H1 (cell line): ENCODE measurements at regions not wholly inside any gene's neighbourhood (a gene's known extent, or its start where the extent isn't known, plus 50 kb on each side); places are given as distances from the start of the nearest gene placed in this dataset.

Source experiments
- CTCF ChIA-PET: fragments of 300-600 bp; sonication (Branson Sonifier 250); formaldehyde crosslinking; loops from one replicate; lab custom pipeline; 2021; ENCODE audit not compliant: partially characterized antibody; lab: Charles Lee
- POLR2A ChIA-PET: fragments of 300-600 bp; sonication (Branson Sonifier 250); formaldehyde crosslinking; loops from one replicate; lab custom pipeline; 2021; ENCODE audit warnings: inconsistent platforms; ENCODE audit not compliant: partially characterized antibody; lab: Charles Lee
- DNase-seq, 2 experiments: peaks; one replicate each; pipeline versions ENCODE4 v3.0.0 to v3.0.0-alpha.2; 2010 to 2022; ENCODE audit warnings: low spot score in 2 of 2, low read depth in 1 of 2, mixed read lengths in 1 of 2
- FAIRE-seq: peaks from 2 replicates; lab custom pipeline; 2011; peaks lifted over from hg19 to GRCh38; lab: Jason Lieb, UNC
- H2AFZ ChIP-seq: 2 replicates; pipeline ENCODE4 v1.8.1; 2012; ENCODE audit warnings: low read length, inconsistent platforms
- H2AK5ac ChIP-seq: 2 replicates; pipeline ENCODE4 v1.6.1; 2013; ENCODE audit warnings: low read depth, low read length
- H2BK120ac ChIP-seq: replicated peaks from 2 replicates; pipeline ENCODE3; 2013; ENCODE audit warnings: low read depth, low read length, inconsistent platforms
- H2BK12ac ChIP-seq: 2 replicates; pipeline ENCODE4 v1.6.1; 2013; ENCODE audit warnings: low read depth, low read length
- H2BK15ac ChIP-seq: 2 replicates; pipeline ENCODE4 v1.6.1; 2013; ENCODE audit warnings: low read length
- H2BK20ac ChIP-seq: 2 replicates; pipeline ENCODE4 v1.6.1; 2013; ENCODE audit warnings: low read length
- H2BK5ac ChIP-seq: 2 replicates; pipeline ENCODE4 v1.6.1; 2013; ENCODE audit warnings: low read depth, low read length
- H3K14ac ChIP-seq: 2 replicates; pipeline ENCODE4 v1.6.1; 2013; ENCODE audit warnings: inconsistent platforms; ENCODE audit not compliant: insufficient read length
- H3K18ac ChIP-seq: 2 replicates; pipeline ENCODE4 v1.6.1; 2013; ENCODE audit warnings: low read length; ENCODE audit errors: extremely low read depth
- H3K23ac ChIP-seq: 2 replicates; pipeline ENCODE4 v1.6.1; 2013; ENCODE audit warnings: inconsistent platforms; ENCODE audit not compliant: insufficient read length
- H3K23me2 ChIP-seq: 2 replicates; pipeline ENCODE4 v1.6.1; 2013; ENCODE audit warnings: low read depth, low read length
- H3K27ac ChIP-seq: 2 replicates; pipeline ENCODE4 v1.6.1; 2011; ENCODE audit warnings: low read depth, low read length, inconsistent platforms
- H3K27me3 ChIP-seq, 4 experiments: replicated peaks in 1 of 4; 1 replicate in 1 of 4; 2 replicates in 3 of 4; pipeline versions ENCODE4 v1.6.1 to v1.8.1; 2011 to 2013; ENCODE audit warnings: low read length in 3 of 4, mild to moderate bottlenecking in 3 of 4, inconsistent platforms in 2 of 4, mixed read lengths in 2 of 4, moderate library complexity in 1 of 4; ENCODE audit not compliant: control insufficient read depth in 3 of 4, insufficient read depth in 3 of 4; ENCODE audit errors: extremely low read depth in 1 of 4
- H3K36me3 ChIP-seq, 4 experiments: 2 replicates each; pipeline versions ENCODE4 v1.6.1 to v1.8.1; 2011 to 2013; ENCODE audit warnings: mild to moderate bottlenecking in 4 of 4, low read length in 3 of 4, moderate library complexity in 2 of 4, control low read depth in 1 of 4, inconsistent platforms in 1 of 4; ENCODE audit not compliant: insufficient read depth in 4 of 4, control insufficient read depth in 2 of 4
- H3K4ac ChIP-seq: replicated peaks from 2 replicates; pipeline ENCODE3; 2013; ENCODE audit warnings: low read length, low read depth, mixed read lengths, inconsistent platforms; ENCODE audit not compliant: insufficient read length
- H3K4me1 ChIP-seq, 4 experiments: replicated peaks in 1 of 4; 1 replicate in 1 of 4; 2 replicates in 3 of 4; pipeline versions ENCODE4 v1.6.1 to v1.8.1; 2011 to 2013; ENCODE audit warnings: low read length in 3 of 4, inconsistent platforms in 2 of 4, mixed read lengths in 1 of 4; ENCODE audit not compliant: insufficient read depth in 4 of 4, control insufficient read depth in 3 of 4
- H3K4me2 ChIP-seq, 2 experiments: 2 replicates each; pipeline versions ENCODE4 v1.6.1 to v1.8.1; 2011 to 2013; ENCODE audit warnings: low read depth in 2 of 2, low read length in 2 of 2, control low read depth in 1 of 2, inconsistent platforms in 1 of 2, mild to moderate bottlenecking in 1 of 2; ENCODE audit not compliant: insufficient read depth in 1 of 2
- H3K4me3 ChIP-seq, 4 experiments: fragments of 200-600, 300-600 bp in 1 of 4; sonication (generic), shearing (Covaris generic), sonication (Bioruptor Twin) in 1 of 4; 2 replicates each; pipeline versions ENCODE4 v1.5.1 to v1.8.1; 2011 to 2016; ENCODE audit warnings: low read length in 4 of 4, low read depth in 3 of 4, control low read depth in 2 of 4, inconsistent platforms in 2 of 4, mild to moderate bottlenecking in 2 of 4, mixed read lengths in 1 of 4, moderate library complexity in 1 of 4; ENCODE audit not compliant: insufficient read depth in 2 of 4; ENCODE audit errors: extremely low read depth in 1 of 4
- H3K56ac ChIP-seq: replicated peaks from 2 replicates; pipeline ENCODE3; 2013; ENCODE audit warnings: low read depth, mild to moderate bottlenecking, mixed read lengths, low read length, inconsistent platforms; ENCODE audit not compliant: insufficient read length
- H3K79me1 ChIP-seq: 2 replicates; pipeline ENCODE4 v1.6.1; 2013; ENCODE audit warnings: low read depth, low read length, control low read depth
- H3K79me2 ChIP-seq, 2 experiments: 2 replicates each; pipeline versions ENCODE4 v1.6.1 to v1.8.1; 2012 to 2013; ENCODE audit warnings: low read length in 2 of 2, mild to moderate bottlenecking in 2 of 2, inconsistent platforms in 1 of 2; ENCODE audit not compliant: insufficient read depth in 2 of 2, control insufficient read depth in 1 of 2
- H3K9ac ChIP-seq, 4 experiments: replicated peaks in 1 of 4; 1 replicate in 1 of 4; 2 replicates in 3 of 4; pipeline versions ENCODE4 v1.6.1 to v1.8.1; 2011 to 2013; ENCODE audit warnings: low read depth in 3 of 4, low read length in 3 of 4, control low read depth in 2 of 4, mild to moderate bottlenecking in 2 of 4, moderate library complexity in 2 of 4, inconsistent platforms in 1 of 4; ENCODE audit errors: extremely low read depth in 1 of 4
- H3K9me3 ChIP-seq, 2 experiments: 2 replicates each; pipeline versions ENCODE4 v1.6.1 to v1.8.1; 2012 to 2013; ENCODE audit warnings: mild to moderate bottlenecking in 2 of 2, moderate library complexity in 2 of 2, control low read depth in 1 of 2, inconsistent platforms in 1 of 2, low read depth in 1 of 2, low read length in 1 of 2, mixed read lengths in 1 of 2; ENCODE audit not compliant: insufficient read depth in 2 of 2
- H4K20me1 ChIP-seq, 2 experiments: replicated peaks in 1 of 2; 2 replicates each; pipeline versions ENCODE3 to v1.8.1; 2011 to 2013; ENCODE audit warnings: inconsistent platforms in 2 of 2, low read length in 2 of 2, mild to moderate bottlenecking in 1 of 2; ENCODE audit not compliant: insufficient read depth in 2 of 2, control insufficient read depth in 1 of 2
- H4K5ac ChIP-seq: 2 replicates; pipeline ENCODE4 v1.6.1; 2013; ENCODE audit warnings: low read length, low read depth, mixed read lengths, inconsistent platforms; ENCODE audit not compliant: insufficient read length
- H4K8ac ChIP-seq: 2 replicates; pipeline ENCODE4 v1.8.0; 2013; ENCODE audit warnings: mild to moderate bottlenecking, moderate library complexity, low read length, inconsistent platforms; ENCODE audit not compliant: insufficient read depth; ENCODE audit errors: extremely low read depth
- H4K91ac ChIP-seq: replicated peaks from 2 replicates; pipeline ENCODE3; 2013; ENCODE audit warnings: low read length, mixed read lengths, inconsistent platforms; ENCODE audit not compliant: insufficient read length
- ASH2L ChIP-seq: fragments of 200-600, 300-600 bp; sonication (generic); IDR thresholded peaks from one replicate; pipeline ENCODE4 v1.7.1; 2017; ENCODE audit warnings: low read length
- ATF2 ChIP-seq: IDR thresholded peaks from 2 replicates; pipeline ENCODE4 v1.6.1; 2012; ENCODE audit warnings: low read length, inconsistent platforms
- BCL11A ChIP-seq, 2 experiments: IDR thresholded peaks; one replicate each; pipeline ENCODE4 v1.6.1; 2011; ENCODE audit warnings: low read depth in 2 of 2, low read length in 2 of 2, mild to moderate bottlenecking in 2 of 2
- GTF2F1 ChIP-seq: IDR thresholded peaks from 2 replicates; pipeline ENCODE4 v1.6.1; 2012; ENCODE audit warnings: low read depth, low read length, improper control_type of control experiment, borderline replicate concordance
- HDAC2 ChIP-seq, 2 experiments: fragments of 300-600 bp in 1 of 2; sonication (generic) in 1 of 2; IDR thresholded peaks; 2 replicates each; pipeline ENCODE4 v1.6.1; 2011 to 2012; ENCODE audit warnings: low read depth in 2 of 2, low read length in 2 of 2, mild to moderate bottlenecking in 2 of 2, moderate library complexity in 2 of 2, borderline replicate concordance in 1 of 2, inconsistent platforms in 1 of 2
- JUN ChIP-seq: IDR thresholded peaks from 2 replicates; pipeline ENCODE4 v1.6.1; 2011; ENCODE audit warnings: low read depth, mild to moderate bottlenecking, improper control_type of control experiment, low read length
- KDM4A ChIP-seq: IDR thresholded peaks from one replicate; pipeline ENCODE4 v1.7.1; 2012; ENCODE audit warnings: low read depth, mild to moderate bottlenecking, moderate library complexity, low read length, inconsistent platforms; ENCODE audit not compliant: severe bottlenecking
- POLR2AphosphoS5 ChIP-seq: IDR thresholded peaks from 2 replicates; pipeline ENCODE4 v1.6.1; 2011; ENCODE audit warnings: low read depth, low read length
- SP1 ChIP-seq: IDR thresholded peaks from 2 replicates; pipeline ENCODE4 v1.6.1; 2011; ENCODE audit warnings: low read depth, low read length
- SUZ12 ChIP-seq: fragments of 200-600 bp; sonication (generic); IDR thresholded peaks from 2 replicates; pipeline ENCODE4 v1.6.1; 2012; ENCODE audit warnings: mild to moderate bottlenecking, inconsistent platforms, low read length, moderate library complexity, mixed read lengths
- TCF12 ChIP-seq: IDR thresholded peaks from 2 replicates; pipeline ENCODE4 v1.6.1; 2011; ENCODE audit warnings: low read depth, mild to moderate bottlenecking, low read length
- TEAD4 ChIP-seq: IDR thresholded peaks from 2 replicates; pipeline ENCODE4 v1.6.1; 2012; ENCODE audit warnings: low read depth, low read length, inconsistent platforms, mixed read lengths
- USF2 ChIP-seq: IDR thresholded peaks from 2 replicates; pipeline ENCODE4 v1.6.1; 2011; ENCODE audit warnings: low read length, improper control_type of control experiment
- WGBS, 2 experiments: shearing (Covaris generic) in 1 of 2; methylation state at CpG; one replicate each; pipeline versions ENCODE4 v1.1.6 to v1.1.7; 2013 to 2015; ENCODE audit warnings: low lambda C conversion rate in 2 of 2, mixed read lengths in 2 of 2, inconsistent platforms in 1 of 2, low coverage in 1 of 2, missing lambda C conversion rate in 1 of 2; ENCODE audit not compliant: insufficient replicate concordance in 2 of 2, insufficient coverage in 1 of 2, insufficient read length in 1 of 2; ENCODE audit errors: extremely low coverage in 1 of 2, missing lambda C conversion rate in 1 of 2; 5-methylcytosine and 5-hydroxymethylcytosine counted together

- H3K18ac ChIP-seq = no peak overlapping the region
- TF ChIP-seq GTF2F1 (no peak), JUN (no peak), TCF12 (no peak), HDAC2 (IDR thresholded peaks at IDR 0.05; ENCODE audit: borderline replicate concordance in 1 of 2, low read depth in 2 of 2, low read length in 2 of 2) (no peak), KDM4A (no peak), POLR2AphosphoS5 (no peak), ASH2L (no peak), SUZ12 (no peak), SP1 (no peak), USF2 (no peak), ATF2 (no peak), TEAD4 (no peak), BCL11A (IDR thresholded peaks at IDR 0.05; ENCODE audit: low read depth in 2 of 2, low read length in 2 of 2) (no peak)
Measured at GRCh38 chr4:79850626-79851025, 222.4 kb downstream of the ANTXR2 start.

More at GRCh38 chr4:79850626-79851025, 222.4 kb downstream of the ANTXR2 start:
- Histone ChIP-seq H3K4me2 (no peak overlapping the region), H2AFZ (no peak overlapping the region), H3K27me3 (no peaks in the 10 kb centered on the region), H3K4me3 (no peak overlapping the region), H3K23me2 (no peaks in the 10 kb centered on the region), H3K79me1 (no peaks in the 10 kb centered on the region), H3K56ac (no peak overlapping the region), H4K20me1 (no peaks in the 10 kb centered on the region), H3K36me3 (no peaks in the 10 kb centered on the region), H2BK120ac (no peak overlapping the region), H3K4me1 (no peaks in the 10 kb centered on the region; a peak in 2 of 7 replicates), H2AK5ac (no peak overlapping the region), H3K23ac (no peak overlapping the region), H3K9ac (no peak overlapping the region), H2BK15ac (no peak overlapping the region), H2BK5ac (no peak overlapping the region), H3K79me2 (no peaks in the 10 kb centered on the region), H4K91ac (no peak overlapping the region), H3K27ac (no peak overlapping the region), H3K4ac (no peak overlapping the region), H2BK12ac (no peak overlapping the region), H4K8ac (no peak overlapping the region), H3K9me3 (no peaks in the 10 kb centered on the region), H2BK20ac (no peak overlapping the region), H4K5ac (no peak overlapping the region), H3K14ac (no peak overlapping the region)
- DNase-seq (no peak), FAIRE-seq (no peak)
- POLR2A ChIA-PET = no interaction called here
- WGBS, 2 experiments = 88% methylated on average over 3 of the region's 3 CpGs; no CpG with 5 or more reads in 1 of the 2 experiments
- CTCF ChIA-PET = interaction anchor here (0.6 kb wide), 1 partner anchor 45 kb away, joined by 3 read pairs; no protein-coding TSS in a partner anchor
